HCT116 (cell line): ENCODE measurements at regions not wholly inside any gene's neighbourhood (a gene's known extent, or its start where the extent isn't known, plus 50 kb on each side); places are given as distances from the start of the nearest gene placed in this dataset.

Experiments
- ATAC-seq: fragments of 200-7000 bp; cut with Tn5 transposase; 2 replicates; pipeline ENCODE4 v1.9.1; 2020; ENCODE audit warnings: mild to moderate bottlenecking, moderate library complexity
- BruUV-seq: library from RNA; stranded (reverse); fragments of 400-500 nt; replicated peaks from 2 replicates; lab custom pipeline; 2021; lab: Mats Ljungman, UMichigan
- CTCF ChIA-PET: fragments of 300-600 bp; sonication (Branson Sonifier 250); formaldehyde crosslinking; loops from one replicate; lab custom pipeline; 2021; ENCODE audit warnings: antibody characterized with exemption; lab: Charles Lee
- POLR2A ChIA-PET: fragments of 300-600, 350-600 bp; sonication (Branson Sonifier 250); formaldehyde crosslinking; loops from one replicate; lab custom pipeline; 2021; ENCODE audit warnings: antibody characterized with exemption; lab: Charles Lee
- RAD21 ChIA-PET, 2 experiments: fragments of 300-600 bp; sonication (Branson Sonifier 250); formaldehyde crosslinking; loops; one replicate each; lab custom pipeline; 2023; ENCODE audit warnings: low total read pairs in 2 of 2; ENCODE audit not compliant: uncharacterized antibody in 2 of 2, unreplicated experiment in 2 of 2, low non-redundant PET in 1 of 2; lab: Charles Lee
- DNase-seq: peaks from one replicate; pipeline ENCODE4 v3.0.0-alpha.2; 2010; ENCODE audit warnings: low read depth, low spot score
- H2AFZ ChIP-seq: fragments of 200-600 bp; shearing (Covaris generic), sonication (generic); 2 replicates; pipeline ENCODE4 v1.6.1; 2017; ENCODE audit warnings: low read depth, mixed run types, mixed read lengths, antibody characterized with exemption, low read length; ENCODE audit not compliant: poor library complexity, severe bottlenecking
- H3K27ac ChIP-seq: 2 replicates; pipeline ENCODE4 v1.5.1; 2012; ENCODE audit warnings: low read depth, low read length
- H3K27me3 ChIP-seq: fragments of 200-600 bp; sonication (generic); 2 replicates; pipeline ENCODE4 v1.6.1; 2016; ENCODE audit warnings: mixed run types, low read length, mixed read lengths; ENCODE audit not compliant: insufficient read depth
- H3K36me3 ChIP-seq, 2 experiments: fragments of 200-500 bp in 1 of 2; fragments of 200-600 bp in 1 of 2; sonication (Bioruptor generic) in 1 of 2; sonication (generic) in 1 of 2; 2 replicates each; pipeline versions ENCODE4 v1.5.1 to v1.6.1; 2014 to 2016; ENCODE audit warnings: low read length in 2 of 2, inconsistent platforms in 1 of 2, mixed read lengths in 1 of 2, mixed run types in 1 of 2; ENCODE audit not compliant: insufficient read depth in 2 of 2, control insufficient read depth in 1 of 2
- H3K4me1 ChIP-seq, 2 experiments: fragments of 200-600 bp in 1 of 2; sonication (generic) in 1 of 2; 2 replicates each; pipeline versions ENCODE4 v1.5.1 to v1.6.1; 2012 to 2017; ENCODE audit warnings: low read length in 2 of 2, inconsistent platforms in 1 of 2, mild to moderate bottlenecking in 1 of 2, mixed read lengths in 1 of 2, mixed run types in 1 of 2, moderate library complexity in 1 of 2; ENCODE audit not compliant: insufficient read depth in 2 of 2, control insufficient read depth in 1 of 2
- H3K4me2 ChIP-seq: fragments of 200-600 bp; sonication (generic); 2 replicates; pipeline ENCODE4 v1.6.1; 2017; ENCODE audit warnings: mixed run types, low read length, mixed read lengths
- H3K4me3 ChIP-seq, 2 experiments: fragments of 200-600 bp in 1 of 2; sonication (generic) in 1 of 2; replicated peaks in 1 of 2; 2 replicates each; pipeline ENCODE4 v1.5.1; 2011 to 2016; ENCODE audit warnings: low read length in 2 of 2, control low read depth in 1 of 2, low read depth in 1 of 2, mild to moderate bottlenecking in 1 of 2, mixed read lengths in 1 of 2, mixed run types in 1 of 2
- H3K79me2 ChIP-seq: fragments of 200-600 bp; sonication (generic); 2 replicates; pipeline ENCODE4 v1.6.1; 2017; ENCODE audit warnings: mild to moderate bottlenecking, mixed run types, low read length, moderate library complexity, mixed read lengths; ENCODE audit not compliant: insufficient read depth
- H3K9ac ChIP-seq: fragments of 200-600 bp; sonication (generic); 2 replicates; pipeline ENCODE4 v1.6.1; 2016; ENCODE audit warnings: low read length, mixed read lengths
- H3K9me2 ChIP-seq: fragments of 200-600 bp; sonication (generic), shearing (Covaris generic); 2 replicates; pipeline ENCODE4 v1.6.1; 2017; ENCODE audit warnings: mixed run types, mild to moderate bottlenecking, moderate library complexity; ENCODE audit not compliant: insufficient read depth
- H3K9me3 ChIP-seq, 2 experiments: fragments of 200-500 bp in 1 of 2; fragments of 200-600 bp in 1 of 2; sonication (Bioruptor generic) in 1 of 2; sonication (generic) in 1 of 2; 2 replicates each; pipeline ENCODE4 v1.6.1; 2014 to 2017; ENCODE audit warnings: low read length in 2 of 2, mixed read lengths in 2 of 2, inconsistent platforms in 1 of 2, low read depth in 1 of 2, mild to moderate bottlenecking in 1 of 2, mixed run types in 1 of 2, moderate library complexity in 1 of 2; ENCODE audit not compliant: control insufficient read depth in 1 of 2, insufficient read depth in 1 of 2
- H4K20me1 ChIP-seq: fragments of 200-600 bp; sonication (generic), shearing (Covaris generic); 2 replicates; pipeline ENCODE4 v1.6.1; 2017; ENCODE audit warnings: mixed run types, mild to moderate bottlenecking, moderate library complexity; ENCODE audit not compliant: insufficient read depth
- EGR1 ChIP-seq: IDR thresholded peaks from 2 replicates; pipeline ENCODE4 v1.6.1; 2012; ENCODE audit warnings: low read depth
- ELF1 ChIP-seq: IDR thresholded peaks from 2 replicates; pipeline ENCODE4 v1.6.1; 2012; ENCODE audit warnings: low read depth, borderline replicate concordance
- EZH2 ChIP-seq: fragments of 200-600 bp; sonication (generic); IDR thresholded peaks from 2 replicates; pipeline ENCODE4 v1.6.1; 2017; ENCODE audit warnings: antibody characterized with exemption, mixed run types
- EZH2phosphoT487 ChIP-seq: fragments of 200-600 bp; IDR thresholded peaks from 2 replicates; pipeline ENCODE4 v1.6.1; 2018; ENCODE audit warnings: antibody characterized with exemption, borderline replicate concordance
- POLR2A ChIP-seq: IDR thresholded peaks from 2 replicates; pipeline ENCODE4 v1.7.0; 2011; ENCODE audit warnings: borderline replicate concordance; ENCODE audit not compliant: insufficient read depth, insufficient read length; ENCODE audit errors: extremely low read depth
- RAD21 ChIP-seq: IDR thresholded peaks from 2 replicates; pipeline ENCODE4 v1.6.1; 2012; ENCODE audit warnings: low read depth, mild to moderate bottlenecking
- SIN3A ChIP-seq: IDR thresholded peaks from 2 replicates; pipeline ENCODE4 v1.6.1; 2012; ENCODE audit warnings: low read depth
- TCF7L2 ChIP-seq: IDR thresholded peaks from 2 replicates; pipeline ENCODE4 v1.7.0; 2011; ENCODE audit warnings: borderline replicate concordance, inconsistent platforms; ENCODE audit not compliant: insufficient read depth, insufficient read length; ENCODE audit errors: extremely low read depth
- YY1 ChIP-seq: IDR thresholded peaks from 2 replicates; pipeline ENCODE4 v1.6.1; 2011; ENCODE audit warnings: low read length, low read depth, moderate library complexity, mild to moderate bottlenecking; ENCODE audit not compliant: insufficient replicate concordance; ENCODE audit errors: extremely low read depth
- ZFX ChIP-seq: fragments of 450-650 bp; IDR thresholded peaks from 2 replicates; pipeline ENCODE4 v1.6.1; 2017
- intact Hi-C: fragments of 100-400 bp; cut with micrococcal nuclease; formaldehyde crosslinking; loops from 2 replicates; pipeline ENCODE4 v1.10.0; 2022
- TF ChIP-seq, protein P1 (sequence below): IDR thresholded peaks from 2 replicates; pipeline ENCODE4 v1.6.1; 2012
- TF ChIP-seq, protein P2 (sequence below): IDR thresholded peaks from 2 replicates; pipeline ENCODE4 v1.6.1; 2011; ENCODE audit warnings: mild to moderate bottlenecking, low read length, moderate library complexity; ENCODE audit not compliant: insufficient replicate concordance; ENCODE audit errors: extremely low read depth

DNA sequence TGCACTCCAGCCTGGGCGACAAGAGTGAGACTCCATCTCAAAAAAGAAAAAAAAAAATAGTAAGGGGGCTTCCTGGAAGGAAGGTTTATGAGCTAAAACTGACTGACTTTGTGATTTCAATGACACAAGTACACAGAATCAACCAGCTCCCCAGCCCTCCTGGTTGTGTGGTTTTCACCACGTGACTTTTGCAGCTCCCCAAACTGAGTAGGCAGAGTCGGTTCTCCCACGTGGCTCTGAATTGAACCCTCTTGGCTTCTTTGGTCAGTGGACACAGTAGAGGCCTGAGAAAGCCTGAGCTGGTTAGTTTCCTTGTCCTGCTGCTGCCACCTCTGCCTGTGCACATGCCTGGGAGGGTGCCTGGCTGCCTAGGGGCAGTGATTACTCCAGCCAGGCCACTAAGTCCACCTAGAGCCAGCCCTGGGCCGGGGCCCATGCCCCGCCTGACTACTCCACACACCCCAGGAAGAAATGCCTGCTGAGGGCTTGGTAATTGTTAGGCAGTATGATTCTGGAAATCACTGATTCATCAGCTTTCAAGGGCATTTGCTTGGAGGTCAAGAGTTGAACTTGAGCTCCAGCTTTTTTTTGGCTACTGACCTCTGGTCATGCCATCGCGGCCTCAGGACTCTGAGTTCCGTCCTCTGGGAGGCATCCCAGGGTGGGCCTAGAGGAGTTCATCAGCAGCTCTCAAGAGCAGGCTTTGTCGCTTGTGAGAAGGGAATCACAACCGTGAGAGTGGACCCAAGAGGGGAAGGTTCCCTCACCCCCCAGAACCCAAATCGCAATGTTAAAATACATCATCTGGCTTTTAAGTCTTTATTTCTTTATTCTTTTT, 431.9 kb upstream of the HS6ST1 start:
- ChIA-PET POLR2A (no interaction called here), CTCF (interaction anchor here (0.9 kb wide), 1 partner anchor 12 kb away, joined by 3 read pairs; no protein-coding TSS in a partner anchor), RAD21 (no interaction called here)
- Histone ChIP-seq H3K9me3 (no peaks in the 10 kb centered on the region), H3K36me3 (no peaks in the 10 kb centered on the region), H3K4me2 (no peak overlapping the region), H3K9ac (no peak overlapping the region), H3K4me1 (no peaks in the 10 kb centered on the region), H3K27me3 (peaks cover 37% of the 10 kb centered on the region), H4K20me1 (no peaks in the 10 kb centered on the region), H3K79me2 (no peaks in the 10 kb centered on the region), H3K4me3 (no peak overlapping the region), H2AFZ (no peak overlapping the region), H3K9me2 (no peaks in the 10 kb centered on the region), H3K27ac (no peak overlapping the region)
- BruUV-seq = no TSS peak
- ATAC-seq (no peak), DNase-seq (no peak)
- intact Hi-C loops = loop anchor here (10.0 kb wide), 1 partner anchor 686 kb away; no protein-coding TSS in a partner anchor
- TF ChIP-seq YY1 (no peak), RAD21 (no peak), EZH2 (no peak), SIN3A (no peak), EZH2phosphoT487 (no peak), POLR2A (no peak), EGR1 (no peak), ELF1 (no peak), ZFX (no peak), TCF7L2 (no peak)
- TF ChIP-seq, protein P1, sequence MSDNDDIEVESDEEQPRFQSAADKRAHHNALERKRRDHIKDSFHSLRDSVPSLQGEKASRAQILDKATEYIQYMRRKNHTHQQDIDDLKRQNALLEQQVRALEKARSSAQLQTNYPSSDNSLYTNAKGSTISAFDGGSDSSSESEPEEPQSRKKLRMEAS = no peak
- TF ChIP-seq, protein P2, sequence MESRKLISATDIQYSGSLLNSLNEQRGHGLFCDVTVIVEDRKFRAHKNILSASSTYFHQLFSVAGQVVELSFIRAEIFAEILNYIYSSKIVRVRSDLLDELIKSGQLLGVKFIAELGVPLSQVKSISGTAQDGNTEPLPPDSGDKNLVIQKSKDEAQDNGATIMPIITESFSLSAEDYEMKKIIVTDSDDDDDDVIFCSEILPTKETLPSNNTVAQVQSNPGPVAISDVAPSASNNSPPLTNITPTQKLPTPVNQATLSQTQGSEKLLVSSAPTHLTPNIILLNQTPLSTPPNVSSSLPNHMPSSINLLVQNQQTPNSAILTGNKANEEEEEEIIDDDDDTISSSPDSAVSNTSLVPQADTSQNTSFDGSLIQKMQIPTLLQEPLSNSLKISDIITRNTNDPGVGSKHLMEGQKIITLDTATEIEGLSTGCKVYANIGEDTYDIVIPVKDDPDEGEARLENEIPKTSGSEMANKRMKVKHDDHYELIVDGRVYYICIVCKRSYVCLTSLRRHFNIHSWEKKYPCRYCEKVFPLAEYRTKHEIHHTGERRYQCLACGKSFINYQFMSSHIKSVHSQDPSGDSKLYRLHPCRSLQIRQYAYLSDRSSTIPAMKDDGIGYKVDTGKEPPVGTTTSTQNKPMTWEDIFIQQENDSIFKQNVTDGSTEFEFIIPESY = no peak
